ENCODE measurements at regions not wholly inside any gene's neighbourhood (a gene's known extent, or its start where the extent isn't known, plus 50 kb on each side); places are given as distances from the start of the nearest gene placed in this dataset.
A peak's percentile ranks its signal among the peaks of the same experiment; 100 is the strongest.
"Not testable (repeated sequence)": the region's sequence is repeated elsewhere in the genome, so short reads cannot be mapped to it uniquely, and the experiment has no call there.

DNA sequence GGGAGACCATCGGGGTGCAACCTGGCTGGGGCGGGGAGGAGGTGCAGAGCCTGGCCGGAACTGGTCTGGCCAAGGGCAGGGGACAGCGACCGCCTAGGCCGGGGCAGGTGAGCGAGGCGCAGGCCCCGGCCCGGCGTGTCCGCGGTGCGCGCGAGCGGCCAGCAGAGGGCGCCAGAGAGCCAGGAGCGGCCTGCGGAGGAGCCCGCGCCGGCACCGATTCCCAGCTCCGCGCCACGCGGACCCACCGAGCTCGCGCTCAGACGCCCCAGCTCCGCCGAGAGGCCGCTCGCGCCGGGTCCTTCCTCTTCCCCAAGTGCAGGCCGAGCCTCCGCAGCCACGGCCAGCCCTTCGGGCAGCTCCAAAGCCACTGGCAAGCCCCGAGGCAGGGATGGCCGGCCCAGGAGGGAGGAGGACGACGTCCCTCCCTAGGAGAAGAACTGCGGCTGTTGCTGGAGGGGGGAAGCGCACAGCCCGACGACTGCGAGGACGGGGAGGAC lies 128.9 kb upstream of the HMX1 start:
- DNase-seq (ENCODE audit: low read depth, low spot score); POLR2A ChIA-PET: not testable (repeated sequence)
- peak overlapping the region; percentile 43 for H3K4me3 ChIP-seq (ENCODE audit: low read depth, low read length)
- TF ChIP-seq, protein P1, sequence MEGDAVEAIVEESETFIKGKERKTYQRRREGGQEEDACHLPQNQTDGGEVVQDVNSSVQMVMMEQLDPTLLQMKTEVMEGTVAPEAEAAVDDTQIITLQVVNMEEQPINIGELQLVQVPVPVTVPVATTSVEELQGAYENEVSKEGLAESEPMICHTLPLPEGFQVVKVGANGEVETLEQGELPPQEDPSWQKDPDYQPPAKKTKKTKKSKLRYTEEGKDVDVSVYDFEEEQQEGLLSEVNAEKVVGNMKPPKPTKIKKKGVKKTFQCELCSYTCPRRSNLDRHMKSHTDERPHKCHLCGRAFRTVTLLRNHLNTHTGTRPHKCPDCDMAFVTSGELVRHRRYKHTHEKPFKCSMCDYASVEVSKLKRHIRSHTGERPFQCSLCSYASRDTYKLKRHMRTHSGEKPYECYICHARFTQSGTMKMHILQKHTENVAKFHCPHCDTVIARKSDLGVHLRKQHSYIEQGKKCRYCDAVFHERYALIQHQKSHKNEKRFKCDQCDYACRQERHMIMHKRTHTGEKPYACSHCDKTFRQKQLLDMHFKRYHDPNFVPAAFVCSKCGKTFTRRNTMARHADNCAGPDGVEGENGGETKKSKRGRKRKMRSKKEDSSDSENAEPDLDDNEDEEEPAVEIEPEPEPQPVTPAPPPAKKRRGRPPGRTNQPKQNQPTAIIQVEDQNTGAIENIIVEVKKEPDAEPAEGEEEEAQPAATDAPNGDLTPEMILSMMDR (IDR thresholded peaks at IDR 0.05; ENCODE audit: insufficient read depth, low read length, missing control alignments): peak; percentile 35
- CTCF ChIA-PET: interaction anchor here (0.6 to 1.2 kb wide), 6 partner anchors 10 to 495 kb away, joined by 3 to 7 read pairs (median 3); no protein-coding TSS in a partner anchor

DNA sequence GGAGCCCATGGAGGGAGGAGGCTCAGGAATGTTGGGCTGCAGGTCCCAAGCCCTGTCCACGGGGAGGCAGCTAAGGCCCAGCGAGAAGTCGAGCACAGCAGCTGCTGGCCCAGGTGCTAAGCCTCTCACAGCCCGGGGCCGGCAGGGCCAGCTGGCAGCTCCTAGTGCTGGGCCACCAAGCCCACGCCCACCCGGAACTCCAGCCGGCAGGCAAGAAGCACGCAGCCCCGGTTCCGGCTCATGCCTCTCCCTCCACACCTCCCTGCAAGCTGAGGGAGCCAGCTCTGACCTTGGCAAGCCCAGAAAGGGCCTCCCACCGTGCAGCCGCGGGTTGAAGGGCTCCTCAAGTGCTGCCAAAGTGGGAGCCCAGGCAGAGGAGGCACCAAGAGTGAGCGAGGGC lies 121.3 kb upstream of the HMX1 start:
- POLR2A ChIA-PET; CTCF ChIA-PET; H3K4me3 ChIP-seq (ENCODE audit: low read depth, low read length); DNase-seq (ENCODE audit: low read depth, low spot score): not testable (repeated sequence)

DNA sequence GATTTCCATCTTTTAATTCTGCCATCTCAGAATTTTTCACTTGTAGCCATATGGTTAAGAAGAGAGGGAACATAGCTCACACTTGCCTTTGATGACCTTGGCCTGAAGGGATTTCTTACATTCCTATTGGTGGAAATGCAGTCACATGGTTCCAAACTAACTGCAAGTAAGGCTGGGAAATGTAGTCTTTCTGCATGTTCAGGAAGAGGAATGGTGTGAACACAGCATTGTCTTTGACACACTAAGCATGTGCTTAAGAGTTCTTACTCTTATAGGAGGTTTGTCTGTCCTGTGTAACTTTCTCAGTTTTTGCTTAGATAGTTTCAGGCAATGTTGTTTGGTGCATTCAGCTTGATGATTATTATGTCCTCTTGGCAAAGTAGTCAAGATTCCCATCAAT lies 119.8 kb upstream of the HMX1 start:
- H3K4me3 ChIP-seq (ENCODE audit: low read depth, low read length); DNase-seq (ENCODE audit: low read depth, low spot score); POLR2A ChIA-PET: not testable (repeated sequence)
- CTCF ChIA-PET: interaction anchor here (1.5 kb wide), 1 partner anchor 9 kb away, joined by 7 read pairs; no protein-coding TSS in a partner anchor

DNA sequence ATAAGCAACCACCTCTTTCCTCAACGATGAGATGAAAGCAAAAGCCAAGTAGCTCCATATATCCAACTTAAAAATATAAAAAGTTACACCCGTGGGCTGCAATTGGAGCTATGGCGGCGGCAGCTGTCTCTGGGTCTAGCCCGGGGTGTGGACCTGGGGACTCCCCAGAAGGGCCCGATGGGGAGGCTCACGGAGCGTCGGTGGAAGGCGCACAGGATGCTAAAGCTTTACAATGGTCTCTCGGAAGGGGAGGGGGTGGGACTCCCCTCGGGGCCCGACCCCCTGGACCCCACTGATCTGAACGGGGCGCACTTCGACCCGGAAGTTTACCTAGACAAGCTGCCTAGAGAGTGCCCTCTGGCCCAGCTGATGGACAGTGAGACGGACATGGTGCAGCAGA lies 118.7 kb upstream of the HMX1 start:
- H3K4me3 ChIP-seq (ENCODE audit: low read depth, low read length); POLR2A ChIA-PET; DNase-seq (ENCODE audit: low read depth, low spot score): not testable (repeated sequence)
- CTCF ChIA-PET: interaction anchor here (1.5 kb wide), 1 partner anchor 11 kb away, joined by 7 read pairs; no protein-coding TSS in a partner anchor

DNA sequence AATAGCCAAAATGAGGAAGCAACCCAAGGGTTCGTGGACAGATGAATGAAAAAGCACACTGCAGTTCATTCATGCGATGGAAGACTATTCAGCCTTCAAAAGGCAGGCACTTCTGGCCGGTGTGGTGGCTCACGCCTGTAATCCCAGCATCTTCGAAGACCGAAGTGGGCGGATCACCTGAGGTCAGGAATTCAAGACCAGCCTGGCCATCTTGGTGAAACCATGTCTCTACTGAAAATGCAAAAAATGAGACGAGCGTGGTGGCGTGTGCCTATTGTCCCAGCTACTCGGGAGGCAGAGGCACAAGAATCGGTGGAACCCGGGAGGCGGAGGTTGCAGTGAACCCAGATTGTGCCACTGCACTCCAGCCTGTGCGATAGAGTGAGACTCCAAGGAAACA lies 114.1 kb upstream of the HMX1 start:
- H3K4me3 ChIP-seq (ENCODE audit: low read depth, low read length); DNase-seq (ENCODE audit: low read depth, low spot score); CTCF ChIA-PET; POLR2A ChIA-PET: not testable (repeated sequence)

DNA sequence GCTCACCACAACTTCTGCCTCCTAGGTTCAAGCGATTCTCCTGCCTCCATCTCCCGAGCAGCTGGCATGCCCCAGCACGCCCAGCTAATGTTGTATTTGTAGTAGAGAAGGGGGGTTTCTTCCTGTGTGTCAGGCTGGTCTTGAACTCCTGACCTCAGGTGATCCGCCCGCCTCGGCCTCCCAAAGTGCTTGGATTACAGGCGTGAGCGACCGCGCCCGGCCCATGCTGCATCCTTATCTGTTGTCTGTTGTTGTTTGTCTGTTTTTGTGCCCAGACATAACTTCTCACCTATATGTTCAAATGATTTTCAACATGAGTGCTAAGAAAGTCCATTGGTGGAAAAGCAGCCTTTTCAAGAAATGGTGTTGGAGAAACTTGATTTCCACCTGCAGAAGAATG lies 113.0 kb upstream of the HMX1 start:
- DNase-seq (ENCODE audit: low read depth, low spot score); H3K4me3 ChIP-seq (ENCODE audit: low read depth, low read length); POLR2A ChIA-PET; CTCF ChIA-PET: not testable (repeated sequence)

DNA sequence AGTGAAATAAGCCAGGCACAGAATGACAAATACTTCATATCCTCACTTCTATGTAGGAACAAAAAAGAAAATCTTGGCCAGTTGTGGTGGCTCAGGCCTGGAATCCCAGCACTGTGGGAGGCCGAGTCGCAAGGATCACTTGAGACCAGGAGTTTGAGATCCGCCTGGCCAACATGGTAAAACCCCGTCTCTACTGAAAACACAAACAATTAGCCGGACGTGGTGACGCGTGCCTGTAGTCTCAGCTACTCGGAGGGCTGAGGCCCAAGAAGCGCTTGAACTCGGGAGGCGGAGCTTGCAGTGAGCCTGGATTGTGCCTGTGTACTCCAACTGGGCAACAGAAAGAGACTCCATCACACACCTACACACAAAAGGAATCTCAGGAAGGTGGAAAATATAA lies 112.3 kb upstream of the HMX1 start:
- CTCF ChIA-PET; POLR2A ChIA-PET; DNase-seq (ENCODE audit: low read depth, low spot score); H3K4me3 ChIP-seq (ENCODE audit: low read depth, low read length): not testable (repeated sequence)

DNA sequence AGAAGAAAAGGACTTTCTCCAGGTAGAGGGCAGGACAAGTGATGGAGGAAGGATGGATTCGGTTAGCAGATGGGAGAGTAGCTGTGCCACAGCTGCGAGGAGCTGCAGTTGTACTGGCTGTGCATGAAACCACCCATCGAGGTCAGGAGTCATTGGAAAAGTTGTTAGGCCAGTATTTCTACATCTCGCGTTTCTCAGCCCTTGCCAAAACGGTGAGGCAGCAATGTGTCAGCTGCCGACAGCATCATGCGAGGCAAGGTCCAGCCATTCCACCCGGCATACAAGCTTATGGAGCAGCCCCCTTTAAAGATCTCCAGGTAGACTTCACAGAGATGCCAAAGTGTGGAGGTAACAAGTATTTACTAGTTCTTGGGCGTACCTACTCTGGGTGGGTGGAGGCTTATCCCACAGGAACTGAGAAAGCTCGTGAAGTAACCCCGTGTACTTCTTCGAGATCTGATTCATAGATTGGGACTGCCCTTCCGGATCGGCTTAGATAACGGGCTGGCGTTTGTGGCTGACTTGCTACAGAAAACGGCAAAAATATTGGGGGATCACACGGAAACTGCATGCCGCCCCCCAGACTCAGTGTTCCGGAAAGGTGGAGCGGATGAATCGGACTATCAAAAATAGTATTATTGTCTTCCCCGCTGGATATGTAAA lies 105.0 kb upstream of the HMX1 start:
- CTCF ChIA-PET; POLR2A ChIA-PET; H3K4me3 ChIP-seq (ENCODE audit: low read depth, low read length); DNase-seq (ENCODE audit: low read depth, low spot score): not testable (repeated sequence)

DNA sequence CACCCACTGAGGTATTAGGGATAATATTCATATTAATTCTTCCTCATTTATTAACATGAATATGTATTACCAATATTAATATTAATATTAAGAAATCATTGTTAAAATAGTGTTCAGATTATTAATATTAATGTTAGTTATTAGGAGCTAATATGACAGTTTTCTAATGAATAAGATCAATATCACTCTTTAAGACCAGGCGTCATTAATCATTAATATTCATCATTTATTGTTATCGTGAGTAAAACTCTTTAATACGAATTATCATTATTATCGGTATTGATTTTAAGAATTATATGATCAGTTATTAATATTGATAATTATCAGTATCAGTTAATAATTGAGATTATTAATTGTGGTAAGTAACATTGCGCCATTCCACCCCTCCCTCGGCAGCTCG lies 101.0 kb upstream of the HMX1 start:
- CTCF ChIA-PET: not testable (repeated sequence)

DNA sequence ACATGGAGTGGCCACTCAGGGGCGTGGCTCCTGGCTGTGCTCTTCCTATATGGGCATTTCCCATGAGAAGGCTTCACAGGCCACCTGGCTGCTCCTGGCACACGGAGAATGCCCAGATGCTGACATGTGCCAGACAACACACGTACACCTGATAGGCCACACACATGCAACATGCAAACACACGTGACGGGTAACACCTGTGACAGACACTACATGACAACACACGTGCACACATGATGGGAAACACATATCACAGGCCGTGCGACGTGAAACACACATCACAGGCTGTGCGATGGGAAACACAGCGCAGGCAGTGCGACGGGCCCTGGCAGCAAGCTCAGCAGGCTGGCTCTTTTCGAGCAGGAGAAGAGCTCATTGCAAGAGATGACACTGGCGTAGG lies 94.3 kb upstream of the HMX1 start:
- H3K4me3 ChIP-seq (ENCODE audit: low read depth, low read length); CTCF ChIA-PET; DNase-seq (ENCODE audit: low read depth, low spot score); POLR2A ChIA-PET: not testable (repeated sequence)

More for the DNA sequence above, 101.0 kb upstream of the HMX1 start:
- POLR2A ChIA-PET; H3K4me3 ChIP-seq (ENCODE audit: low read depth, low read length); DNase-seq (ENCODE audit: low read depth, low spot score): not testable (repeated sequence)

DNA sequence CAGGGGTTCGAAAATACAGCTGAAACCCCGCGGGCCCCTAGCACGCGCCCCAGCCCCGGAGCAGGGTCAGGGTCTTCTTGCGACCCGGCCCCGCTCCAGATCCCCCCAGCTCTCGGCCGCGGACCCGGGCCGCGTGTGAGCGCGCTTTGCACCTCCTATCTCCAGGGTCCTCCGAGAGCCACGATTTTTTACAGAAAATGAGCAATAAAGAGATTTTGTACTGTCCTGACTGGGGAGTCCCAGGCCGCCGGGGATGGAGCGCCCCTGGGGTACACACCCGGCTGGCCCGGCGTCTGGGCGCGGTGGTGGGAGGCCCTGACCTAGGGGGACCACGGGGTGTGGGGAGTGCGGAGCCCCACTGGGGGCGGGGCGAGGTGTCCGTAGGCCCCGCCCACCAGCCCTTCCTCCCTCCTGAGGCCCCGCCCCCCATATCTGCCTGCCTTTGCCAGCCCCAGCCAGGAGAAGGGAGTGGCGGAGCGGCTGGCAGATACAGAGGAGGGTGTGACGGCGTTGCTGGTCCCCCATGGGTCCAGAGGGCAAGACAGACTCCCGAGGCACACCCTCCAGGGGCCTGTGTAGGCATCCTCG lies 92.7 kb upstream of the HMX1 start:
- H3K4me3 ChIP-seq (ENCODE audit: low read depth, low read length); DNase-seq (ENCODE audit: low read depth, low spot score); POLR2A ChIA-PET; CTCF ChIA-PET: not testable (repeated sequence)

DNA sequence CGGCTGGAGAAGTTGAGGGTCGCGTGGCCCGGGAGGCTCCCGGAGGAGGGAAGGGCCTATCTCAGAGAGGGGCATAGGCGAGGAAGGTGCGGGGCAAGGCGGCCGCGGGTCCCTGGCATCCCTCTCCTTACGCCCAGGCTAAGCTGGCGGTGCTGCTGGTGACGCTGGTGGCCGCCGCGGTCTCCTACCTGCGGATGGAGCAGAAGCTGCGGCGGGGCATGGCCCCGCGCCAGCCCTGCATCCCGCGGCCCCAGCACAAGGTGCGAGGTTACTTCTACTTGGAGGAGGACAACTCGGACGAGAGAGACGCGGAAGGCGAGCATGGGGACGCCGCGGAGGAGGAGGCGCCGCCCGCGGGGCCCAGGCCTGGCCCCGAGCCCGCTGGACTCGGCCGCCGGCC lies 91.9 kb upstream of the HMX1 start:
- POLR2A ChIA-PET; H3K4me3 ChIP-seq (ENCODE audit: low read depth, low read length); CTCF ChIA-PET; DNase-seq (ENCODE audit: low read depth, low spot score): not testable (repeated sequence)
